Endothelial cell of umbilical vein (primary cell): ENCODE measurements at regions not wholly inside any gene's neighbourhood (a gene's known extent, or its start where the extent isn't known, plus 50 kb on each side); places are given as distances from the start of the nearest gene placed in this dataset.

Experiments used
- BruUV-seq: library from RNA; stranded (reverse); fragments of 400-500 nt; replicated peaks from 2 replicates; lab custom pipeline; 2021; lab: Mats Ljungman, UMichigan
- CTCF ChIA-PET: fragments of 300-600, 350-600 bp; sonication (Branson Sonifier 250); formaldehyde crosslinking; loops from one replicate; lab custom pipeline; 2021; ENCODE audit warnings: antibody characterized with exemption, inconsistent platforms; lab: Charles Lee
- POLR2A ChIA-PET: fragments of 300-600, 350-600 bp; sonication (Branson Sonifier 250); formaldehyde crosslinking; loops from one replicate; lab custom pipeline; 2021; ENCODE audit warnings: antibody characterized with exemption, inconsistent platforms; lab: Charles Lee
- DNase-seq: peaks from one replicate; pipeline ENCODE4 v3.0.0-alpha.2; 2011; ENCODE audit warnings: low read depth, low spot score
- FAIRE-seq: peaks from 2 replicates; lab custom pipeline; 2011; peaks lifted over from hg19 to GRCh38; lab: Jason Lieb, UNC
- H2AFZ ChIP-seq: 2 replicates; pipeline ENCODE4 v1.6.0; 2012; ENCODE audit warnings: low read depth, low read length, control low read depth, inconsistent platforms
- H3K27ac ChIP-seq: 2 replicates; pipeline ENCODE4 v1.5.1; 2011; ENCODE audit warnings: low read depth, mild to moderate bottlenecking, control low read depth, low read length, moderate library complexity; ENCODE audit not compliant: insufficient read depth
- H3K27me3 ChIP-seq, 2 experiments: 2 replicates each; pipeline versions ENCODE4 v1.6.0 to v1.6.1; 2011; ENCODE audit warnings: low read length in 2 of 2, mixed read lengths in 1 of 2; ENCODE audit not compliant: control insufficient read depth in 2 of 2, insufficient read depth in 2 of 2
- H3K36me3 ChIP-seq, 2 experiments: 2 replicates in 1 of 2; 3 replicates in 1 of 2; pipeline ENCODE4 v1.5.1; 2011; ENCODE audit warnings: low read length in 2 of 2, mild to moderate bottlenecking in 1 of 2, moderate library complexity in 1 of 2; ENCODE audit not compliant: control insufficient read depth in 2 of 2, insufficient read depth in 2 of 2; ENCODE audit errors: extremely low read depth in 1 of 2
- H3K4me1 ChIP-seq: 3 replicates; pipeline ENCODE4 v1.5.1; 2011; ENCODE audit warnings: mild to moderate bottlenecking, low read length; ENCODE audit not compliant: control insufficient read depth, insufficient read depth; ENCODE audit errors: extremely low read depth
- H3K4me2 ChIP-seq: 2 replicates; pipeline ENCODE4 v1.6.1; 2011; ENCODE audit warnings: low read length, control low read depth, mixed read lengths; ENCODE audit not compliant: insufficient read depth
- H3K4me3 ChIP-seq, 3 experiments: fragments of 200-600 bp in 1 of 3; sonication (generic), shearing (Covaris generic) in 1 of 3; replicated peaks in 1 of 3; 2 replicates each; pipeline ENCODE4 v1.5.1; 2011 to 2016; ENCODE audit warnings: control low read depth in 3 of 3, low read length in 3 of 3, mild to moderate bottlenecking in 2 of 3, inconsistent platforms in 1 of 3, low read depth in 1 of 3, moderate library complexity in 1 of 3; ENCODE audit not compliant: insufficient read depth in 1 of 3
- H3K79me2 ChIP-seq: 2 replicates; pipeline ENCODE4 v1.6.0; 2012; ENCODE audit warnings: low read length, inconsistent platforms; ENCODE audit not compliant: control insufficient read depth, insufficient read depth
- H3K9ac ChIP-seq: replicated peaks from 2 replicates; pipeline ENCODE3; 2011; ENCODE audit warnings: low read length, control low read depth; ENCODE audit not compliant: insufficient read depth; ENCODE audit errors: extremely low read depth
- H3K9me1 ChIP-seq: replicated peaks from 3 replicates; pipeline ENCODE4 v1.6.0; 2011; ENCODE audit warnings: mild to moderate bottlenecking, low read length; ENCODE audit not compliant: control insufficient read depth, insufficient read depth; ENCODE audit errors: extremely low read depth
- H3K9me3 ChIP-seq: replicated peaks from 2 replicates; pipeline ENCODE4 v1.5.1; 2012; ENCODE audit warnings: low read length, inconsistent platforms; ENCODE audit not compliant: control insufficient read depth, insufficient read depth
- H4K20me1 ChIP-seq: replicated peaks from 2 replicates; pipeline ENCODE3; 2011; ENCODE audit warnings: mild to moderate bottlenecking, low read length; ENCODE audit not compliant: control insufficient read depth, insufficient read depth; ENCODE audit errors: extremely low read depth
- EZH2 ChIP-seq: IDR thresholded peaks from 2 replicates; pipeline ENCODE4 v1.6.1; 2012; ENCODE audit warnings: borderline replicate concordance, low read depth, mild to moderate bottlenecking, moderate library complexity, low read length, inconsistent platforms; ENCODE audit not compliant: severe bottlenecking
- GATA2 ChIP-seq: IDR thresholded peaks from 2 replicates; pipeline ENCODE4 v1.7.0; 2011; ENCODE audit warnings: low read depth, mild to moderate bottlenecking, moderate library complexity, mixed read lengths, low read length; ENCODE audit not compliant: insufficient read length, insufficient read depth
- JUN ChIP-seq: IDR thresholded peaks from 2 replicates; pipeline ENCODE4 v1.6.1; 2011; ENCODE audit warnings: borderline replicate concordance, low read depth; ENCODE audit not compliant: insufficient read length, insufficient read depth
- MAX ChIP-seq: IDR thresholded peaks from 2 replicates; pipeline ENCODE4 v1.6.1; 2011; ENCODE audit not compliant: insufficient read depth, insufficient read length
- MYC ChIP-seq: IDR thresholded peaks from one replicate; pipeline ENCODE4 v1.6.1; 2011; ENCODE audit warnings: mild to moderate bottlenecking, low read depth, low read length
- POLR2A ChIP-seq: IDR thresholded peaks from 2 replicates; pipeline ENCODE4 v1.6.1; 2012; ENCODE audit warnings: low read depth, mild to moderate bottlenecking, control low read depth, low read length
- POLR2AphosphoS5 ChIP-seq: IDR thresholded peaks from 2 replicates; pipeline ENCODE4 v1.6.1; 2012; ENCODE audit warnings: low read depth, mild to moderate bottlenecking, control low read depth, low read length, moderate library complexity; ENCODE audit not compliant: insufficient read depth
- dilution Hi-C: fragments of 300-500 bp; cut with MboI; formaldehyde crosslinking; loops from one replicate; pipeline ENCODE4 v1.15.0; 2019; ENCODE audit warnings: low sequenced_read_pairs; ENCODE audit not compliant: extremely low pct_ligation_motif_present
- intact Hi-C: fragments of 100-400 bp; cut with micrococcal nuclease; formaldehyde crosslinking; loops from one replicate; pipeline ENCODE4 v1.10.0; 2022

GRCh38 chr5:68947986-68948385, 145.8 kb upstream of the SLC30A5 start:
- Histone ChIP-seq H3K27ac (no peak overlapping the region), H3K36me3 (no peaks in the 10 kb centered on the region), H3K27me3 (peaks cover 3 to 6% of the 10 kb centered on the region in 2 experiments), H3K4me1 (no peaks in the 10 kb centered on the region), H2AFZ (no peak overlapping the region), H3K79me2 (no peaks in the 10 kb centered on the region), H3K9ac (no peak overlapping the region), H4K20me1 (no peaks in the 10 kb centered on the region), H3K4me2 (no peak overlapping the region), H3K9me3 (no peaks in the 10 kb centered on the region), H3K4me3 (no peak overlapping the region), H3K9me1 (no peaks in the 10 kb centered on the region)
- POLR2A ChIA-PET = no interaction called here
- TF ChIP-seq POLR2AphosphoS5 = no peak
- no peak for TF ChIP-seq EZH2
- CTCF ChIA-PET = no interaction called here
- DNase-seq = no peak
- no TSS peak for BruUV-seq
- dilution Hi-C loops (no loop called here), intact Hi-C loops (no loop called here)
- no peak for FAIRE-seq

GRCh38 chr5:68949256-68949655, 144.6 kb upstream of the SLC30A5 start:
- BruUV-seq = no TSS peak
- DNase-seq (no peak), FAIRE-seq (no peak)
- no peak overlapping the region for H3K4me3 ChIP-seq
- H3K27ac ChIP-seq = no peak overlapping the region
- H3K9me3 ChIP-seq = no peaks in the 10 kb centered on the region
- no peaks in the 10 kb centered on the region for H3K79me2 ChIP-seq
- dilution Hi-C loops = no loop called here
- no peaks in the 10 kb centered on the region for H3K36me3 ChIP-seq
- no peak overlapping the region for H3K4me2 ChIP-seq
- no peak overlapping the region for H2AFZ ChIP-seq
- H3K4me1 ChIP-seq = no peaks in the 10 kb centered on the region
- H3K27me3 ChIP-seq = peaks cover 6% of the 10 kb centered on the region in 2 experiments
- intact Hi-C loops = no loop called here
- no peak overlapping the region for H3K9ac ChIP-seq
- POLR2A ChIA-PET = no interaction called here
- H3K9me1 ChIP-seq = no peaks in the 10 kb centered on the region
- no peaks in the 10 kb centered on the region for H4K20me1 ChIP-seq
- CTCF ChIA-PET = no interaction called here
- no peak for TF ChIP-seq POLR2AphosphoS5
- TF ChIP-seq GATA2 = no peak
- no peak for TF ChIP-seq MAX
- TF ChIP-seq MYC = no peak
- TF ChIP-seq JUN = no peak
- no peak for TF ChIP-seq POLR2A
